OCI-LY3 (cell line): ENCODE measurements at regions not wholly inside any gene's neighbourhood (a gene's known extent, or its start where the extent isn't known, plus 50 kb on each side); places are given as distances from the start of the nearest gene placed in this dataset.

ENCODE experiments used
- EZH2phosphoT487 ChIP-seq: fragments of 200-600 bp; shearing (Covaris generic); IDR thresholded peaks from 2 replicates; pipeline ENCODE4 v1.6.1; 2018; ENCODE audit warnings: antibody characterized with exemption, mixed run types, low read depth
- TF ChIP-seq, protein P1 (sequence below): fragments of 200-600, 300-600 bp; sonication (generic); IDR thresholded peaks from 2 replicates; pipeline ENCODE4 v1.5.1; 2014; ENCODE audit warnings: antibody characterized with exemption, low read length, low read depth

DNA sequence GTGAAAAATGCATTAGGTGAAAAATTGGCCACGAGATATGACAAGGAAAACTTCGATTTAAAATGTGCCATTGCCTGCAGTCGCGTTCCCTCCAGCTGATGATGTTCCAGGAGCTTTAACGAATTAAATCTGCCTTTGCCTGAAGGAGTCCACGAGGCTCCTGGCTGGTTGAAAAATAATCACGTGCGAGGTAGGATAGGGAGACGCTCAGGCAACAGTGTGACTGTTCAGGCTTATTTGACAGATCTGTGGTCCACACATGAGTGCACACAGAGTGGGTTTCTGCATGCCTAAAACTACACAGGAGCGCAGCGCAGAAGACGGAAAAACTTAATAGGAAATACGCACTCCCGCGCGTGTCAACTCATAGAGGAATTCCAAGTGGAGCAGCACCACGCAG is 204.0 kb upstream of the PITRM1 start:
- TF ChIP-seq, protein P1, sequence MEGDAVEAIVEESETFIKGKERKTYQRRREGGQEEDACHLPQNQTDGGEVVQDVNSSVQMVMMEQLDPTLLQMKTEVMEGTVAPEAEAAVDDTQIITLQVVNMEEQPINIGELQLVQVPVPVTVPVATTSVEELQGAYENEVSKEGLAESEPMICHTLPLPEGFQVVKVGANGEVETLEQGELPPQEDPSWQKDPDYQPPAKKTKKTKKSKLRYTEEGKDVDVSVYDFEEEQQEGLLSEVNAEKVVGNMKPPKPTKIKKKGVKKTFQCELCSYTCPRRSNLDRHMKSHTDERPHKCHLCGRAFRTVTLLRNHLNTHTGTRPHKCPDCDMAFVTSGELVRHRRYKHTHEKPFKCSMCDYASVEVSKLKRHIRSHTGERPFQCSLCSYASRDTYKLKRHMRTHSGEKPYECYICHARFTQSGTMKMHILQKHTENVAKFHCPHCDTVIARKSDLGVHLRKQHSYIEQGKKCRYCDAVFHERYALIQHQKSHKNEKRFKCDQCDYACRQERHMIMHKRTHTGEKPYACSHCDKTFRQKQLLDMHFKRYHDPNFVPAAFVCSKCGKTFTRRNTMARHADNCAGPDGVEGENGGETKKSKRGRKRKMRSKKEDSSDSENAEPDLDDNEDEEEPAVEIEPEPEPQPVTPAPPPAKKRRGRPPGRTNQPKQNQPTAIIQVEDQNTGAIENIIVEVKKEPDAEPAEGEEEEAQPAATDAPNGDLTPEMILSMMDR, result no peak
- TF ChIP-seq EZH2phosphoT487, result no peak
